Astrocyte (in vitro differentiated cells and primary cell): ENCODE measurements at regions not wholly inside any gene's neighbourhood (a gene's known extent, or its start where the extent isn't known, plus 50 kb on each side); places are given as distances from the start of the nearest gene placed in this dataset.
A peak's percentile ranks its signal among the peaks of the same experiment; 100 is the strongest.

Experiments used
- DNase-seq: peaks from one replicate; pipeline ENCODE4 v3.0.0-alpha.2; 2010; ENCODE audit warnings: low read depth
- FAIRE-seq: peaks from 2 replicates; lab custom pipeline; 2011; peaks lifted over from hg19 to GRCh38; lab: Jason Lieb, UNC
- H2AFZ ChIP-seq: 2 replicates; pipeline ENCODE4 v1.6.0; 2012; ENCODE audit warnings: low read depth, low read length, inconsistent platforms
- H3K27ac ChIP-seq: 2 replicates; pipeline ENCODE4 v1.5.1; 2011; ENCODE audit warnings: low read depth, low read length, inconsistent platforms
- H3K27me3 ChIP-seq: 2 replicates; pipeline ENCODE4 v1.6.0; 2011; ENCODE audit warnings: low read length, inconsistent platforms; ENCODE audit not compliant: insufficient read depth
- H3K36me3 ChIP-seq: 2 replicates; pipeline ENCODE4 v1.5.1; 2011; ENCODE audit warnings: low read length, inconsistent platforms; ENCODE audit not compliant: insufficient read depth
- H3K4me1 ChIP-seq: 2 replicates; pipeline ENCODE4 v1.5.1; 2011; ENCODE audit warnings: low read length, inconsistent platforms; ENCODE audit not compliant: insufficient read depth
- H3K4me2 ChIP-seq: 2 replicates; pipeline ENCODE4 v1.6.0; 2012; ENCODE audit warnings: low read length, inconsistent platforms
- H3K4me3 ChIP-seq: 2 replicates; pipeline ENCODE4 v1.5.1; 2011; ENCODE audit warnings: low read depth, mild to moderate bottlenecking, low read length, inconsistent platforms; ENCODE audit not compliant: insufficient read depth
- H3K79me2 ChIP-seq: 2 replicates; pipeline ENCODE4 v1.6.0; 2012; ENCODE audit warnings: mild to moderate bottlenecking, low read length, inconsistent platforms; ENCODE audit not compliant: insufficient read depth
- H3K9ac ChIP-seq: 2 replicates; pipeline ENCODE4 v1.6.0; 2012; ENCODE audit warnings: mild to moderate bottlenecking, low read length, inconsistent platforms
- H3K9me3 ChIP-seq: 2 replicates; pipeline ENCODE4 v1.5.1; 2012; ENCODE audit warnings: low read depth, mild to moderate bottlenecking, low read length, inconsistent platforms; ENCODE audit not compliant: insufficient read depth
- H4K20me1 ChIP-seq: 2 replicates; pipeline ENCODE4 v1.6.0; 2012; ENCODE audit warnings: low read length, inconsistent platforms; ENCODE audit not compliant: insufficient read depth
- H3K27ac Mint-ChIP-seq: one replicate; pipeline ENCODE4 v1.8.0; 2021; ENCODE audit warnings: mild to moderate bottlenecking, mixed read lengths; ENCODE audit not compliant: unreplicated experiment
- H3K27me3 Mint-ChIP-seq: one replicate; pipeline ENCODE4 v1.8.0; 2021; ENCODE audit warnings: low read depth, mixed read lengths; ENCODE audit not compliant: unreplicated experiment
- H3K36me3 Mint-ChIP-seq: one replicate; pipeline ENCODE4 v1.8.0; 2021; ENCODE audit warnings: low read depth, mixed read lengths; ENCODE audit not compliant: unreplicated experiment
- H3K4me1 Mint-ChIP-seq: one replicate; pipeline ENCODE4 v1.8.0; 2021; ENCODE audit warnings: low read depth, mixed read lengths; ENCODE audit not compliant: unreplicated experiment
- H3K4me3 Mint-ChIP-seq: one replicate; pipeline ENCODE4 v1.8.0; 2021; ENCODE audit warnings: mild to moderate bottlenecking, moderate library complexity, mixed read lengths; ENCODE audit not compliant: unreplicated experiment
- H3K9me3 Mint-ChIP-seq: one replicate; pipeline ENCODE4 v1.8.0; 2021; ENCODE audit warnings: mild to moderate bottlenecking, mixed read lengths; ENCODE audit not compliant: unreplicated experiment
- EZH2 ChIP-seq: IDR thresholded peaks from 2 replicates; pipeline ENCODE4 v1.6.1; 2012; ENCODE audit warnings: mild to moderate bottlenecking, low read length, inconsistent platforms; ENCODE audit not compliant: insufficient read depth
- TF ChIP-seq, protein P1 (sequence below): IDR thresholded peaks from 2 replicates; pipeline ENCODE4 v1.5.1; 2011; ENCODE audit warnings: low read depth, mild to moderate bottlenecking, inconsistent platforms, low read length, moderate library complexity; ENCODE audit not compliant: insufficient read depth

DNA sequence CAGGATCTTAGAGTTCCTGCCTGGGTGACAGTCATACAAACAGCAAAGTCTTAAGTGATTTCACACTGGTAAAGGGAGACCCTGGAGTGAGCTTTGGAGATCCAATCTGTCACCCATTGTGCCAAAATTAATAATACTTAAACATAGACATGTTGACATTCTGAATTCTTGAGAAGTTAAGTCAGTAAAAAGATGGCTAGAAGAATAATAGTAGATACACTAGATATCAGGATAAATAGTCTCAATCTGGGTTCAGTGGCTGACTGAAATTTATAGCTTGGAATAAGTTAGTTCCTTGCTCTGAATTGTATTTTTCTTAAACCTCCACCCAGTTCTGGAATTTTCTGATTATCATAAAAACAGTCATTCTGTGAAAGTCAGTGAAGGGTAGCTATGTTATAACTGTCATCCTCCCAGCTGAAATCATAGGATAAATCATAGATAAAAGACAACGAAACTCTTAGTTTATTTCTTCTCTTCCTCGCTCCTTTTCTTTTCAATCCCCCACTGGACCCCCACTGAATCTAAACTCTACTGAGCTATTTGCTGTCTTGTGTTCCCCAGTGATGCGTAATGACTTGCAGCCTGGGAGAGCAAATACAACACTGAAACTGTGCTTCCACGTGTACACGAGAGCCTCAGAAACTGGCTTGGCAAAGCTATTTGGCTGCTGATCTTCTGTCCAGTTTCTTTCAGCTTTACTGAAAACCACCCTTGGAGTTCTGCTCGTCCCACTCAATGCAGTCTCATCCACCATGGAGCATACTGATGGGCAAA is 175.4 kb upstream of the TP63 start:
- FAIRE-seq (no peak), DNase-seq (peak; percentile 2)
- H3K4me2 ChIP-seq = no peak overlapping the region
- no peak overlapping the region for H3K9ac ChIP-seq
- Mint-ChIP-seq H3K4me1 (peaks cover 19% of the 10 kb centered on the region), H3K4me3 (no peak overlapping the region), H3K36me3 (no peaks in the 10 kb centered on the region), H3K27ac (no peak overlapping the region), H3K9me3 (peaks cover 4% of the 10 kb centered on the region), H3K27me3 (no peaks in the 10 kb centered on the region)
- no peak overlapping the region for H3K27ac ChIP-seq
- no peak overlapping the region for H2AFZ ChIP-seq
- H3K4me1 ChIP-seq = no peaks in the 10 kb centered on the region
- no peaks in the 10 kb centered on the region for H4K20me1 ChIP-seq
- TF ChIP-seq EZH2 = no peak
- TF ChIP-seq, protein P1, sequence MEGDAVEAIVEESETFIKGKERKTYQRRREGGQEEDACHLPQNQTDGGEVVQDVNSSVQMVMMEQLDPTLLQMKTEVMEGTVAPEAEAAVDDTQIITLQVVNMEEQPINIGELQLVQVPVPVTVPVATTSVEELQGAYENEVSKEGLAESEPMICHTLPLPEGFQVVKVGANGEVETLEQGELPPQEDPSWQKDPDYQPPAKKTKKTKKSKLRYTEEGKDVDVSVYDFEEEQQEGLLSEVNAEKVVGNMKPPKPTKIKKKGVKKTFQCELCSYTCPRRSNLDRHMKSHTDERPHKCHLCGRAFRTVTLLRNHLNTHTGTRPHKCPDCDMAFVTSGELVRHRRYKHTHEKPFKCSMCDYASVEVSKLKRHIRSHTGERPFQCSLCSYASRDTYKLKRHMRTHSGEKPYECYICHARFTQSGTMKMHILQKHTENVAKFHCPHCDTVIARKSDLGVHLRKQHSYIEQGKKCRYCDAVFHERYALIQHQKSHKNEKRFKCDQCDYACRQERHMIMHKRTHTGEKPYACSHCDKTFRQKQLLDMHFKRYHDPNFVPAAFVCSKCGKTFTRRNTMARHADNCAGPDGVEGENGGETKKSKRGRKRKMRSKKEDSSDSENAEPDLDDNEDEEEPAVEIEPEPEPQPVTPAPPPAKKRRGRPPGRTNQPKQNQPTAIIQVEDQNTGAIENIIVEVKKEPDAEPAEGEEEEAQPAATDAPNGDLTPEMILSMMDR = no peak
- H3K79me2 ChIP-seq = no peaks in the 10 kb centered on the region
- H3K9me3 ChIP-seq = no peaks in the 10 kb centered on the region
- no peaks in the 10 kb centered on the region for H3K27me3 ChIP-seq
- no peaks in the 10 kb centered on the region for H3K36me3 ChIP-seq
- no peak overlapping the region for H3K4me3 ChIP-seq

DNA sequence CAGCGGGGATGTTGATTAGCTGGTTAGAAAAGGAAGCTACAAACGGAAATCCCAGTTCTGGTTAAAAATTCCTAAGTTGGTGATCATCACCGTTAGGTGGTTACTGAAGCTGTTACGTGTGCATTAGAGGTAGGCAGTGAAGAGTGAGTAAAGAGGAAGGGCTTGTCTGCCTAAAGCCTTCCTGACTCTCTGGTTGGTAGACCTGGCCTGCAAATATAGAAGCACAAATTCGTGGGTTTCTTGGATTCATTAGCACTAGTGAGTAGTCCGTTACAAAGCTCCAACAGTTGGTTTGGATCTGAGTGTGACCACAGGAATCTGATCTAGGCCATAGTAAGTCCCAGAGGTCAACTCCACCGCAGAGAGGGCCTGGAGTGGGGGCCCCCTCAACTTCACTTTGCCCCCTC is 174.0 kb upstream of the TP63 start:
- H3K4me1 Mint-ChIP-seq = peaks cover 19% of the 10 kb centered on the region
- Histone ChIP-seq H3K27ac (no peak overlapping the region), H4K20me1 (no peaks in the 10 kb centered on the region), H3K79me2 (no peaks in the 10 kb centered on the region), H2AFZ (no peak overlapping the region), H3K9me3 (no peaks in the 10 kb centered on the region), H3K4me3 (no peak overlapping the region), H3K4me2 (no peak overlapping the region), H3K36me3 (no peaks in the 10 kb centered on the region), H3K4me1 (no peaks in the 10 kb centered on the region), H3K9ac (no peak overlapping the region), H3K27me3 (no peaks in the 10 kb centered on the region)
- DNase-seq (peak; percentile 69), FAIRE-seq (no peak)
- H3K27ac Mint-ChIP-seq = peak overlapping the region; percentile 2
- no peaks in the 10 kb centered on the region for H3K27me3 Mint-ChIP-seq
- peaks cover 4% of the 10 kb centered on the region for H3K9me3 Mint-ChIP-seq
- H3K4me3 Mint-ChIP-seq = no peak overlapping the region
- H3K36me3 Mint-ChIP-seq = no peaks in the 10 kb centered on the region
- TF ChIP-seq, protein P1 = no peak
- no peak for TF ChIP-seq EZH2
